ENCODE measurements at regions not wholly inside any gene's neighbourhood (a gene's known extent, or its start where the extent isn't known, plus 50 kb on each side); places are given as distances from the start of the nearest gene placed in this dataset.

GRCh38 chr13:74084375-74084935, 49.7 kb downstream of the KLF12 start:
- no peak for DNase-seq

- DNase-seq: no peak
Observed at GRCh38 chr13:74082741-74083160, 51.5 kb downstream of the KLF12 start.

DNA sequence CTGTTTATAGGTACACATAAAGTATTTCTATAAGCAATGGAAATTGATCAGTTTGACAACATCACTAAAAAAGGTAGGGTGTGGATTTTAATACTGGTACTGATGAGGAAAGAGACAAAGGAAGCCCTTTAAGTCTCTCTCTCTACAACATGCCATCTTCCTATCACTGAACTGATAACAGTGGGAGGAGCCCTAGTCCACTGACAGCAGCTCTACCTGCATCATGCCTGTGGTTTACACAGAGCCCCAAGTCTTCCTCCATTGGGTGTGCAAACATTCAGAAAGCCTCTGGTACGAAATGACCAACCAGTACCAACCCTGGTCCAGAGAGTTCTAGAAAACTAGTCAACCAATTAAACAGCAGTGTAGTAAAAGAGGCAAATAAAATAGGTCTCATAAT, 53.4 kb downstream of the KLF12 start:
- no peak for DNase-seq

- no peak for DNase-seq
Observed at GRCh38 chr13:74077792-74078191, 56.4 kb downstream of the KLF12 start.

DNA sequence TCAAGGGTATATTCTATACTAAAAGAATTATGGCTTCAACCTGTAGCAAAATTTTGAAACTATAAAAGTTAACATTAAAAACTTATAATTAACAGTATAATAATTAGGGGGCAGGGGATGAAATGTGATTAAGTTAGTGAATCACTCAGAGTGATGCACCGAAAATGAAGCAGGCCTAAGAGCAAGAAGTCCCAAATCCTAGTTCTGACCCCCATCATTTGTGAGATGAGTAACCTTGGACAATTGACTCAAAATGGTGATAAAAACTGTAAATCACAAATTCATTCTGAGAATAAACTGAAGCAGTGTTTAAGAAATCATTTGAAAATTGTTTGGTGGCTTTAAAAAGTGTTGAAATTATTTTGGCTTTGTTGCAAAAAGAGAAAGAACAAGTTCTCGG, 56.8 kb downstream of the KLF12 start:
- no peak for DNase-seq

GRCh38 chr13:74074723-74075122, 59.5 kb downstream of the KLF12 start:
- DNase-seq: no peak

DNA sequence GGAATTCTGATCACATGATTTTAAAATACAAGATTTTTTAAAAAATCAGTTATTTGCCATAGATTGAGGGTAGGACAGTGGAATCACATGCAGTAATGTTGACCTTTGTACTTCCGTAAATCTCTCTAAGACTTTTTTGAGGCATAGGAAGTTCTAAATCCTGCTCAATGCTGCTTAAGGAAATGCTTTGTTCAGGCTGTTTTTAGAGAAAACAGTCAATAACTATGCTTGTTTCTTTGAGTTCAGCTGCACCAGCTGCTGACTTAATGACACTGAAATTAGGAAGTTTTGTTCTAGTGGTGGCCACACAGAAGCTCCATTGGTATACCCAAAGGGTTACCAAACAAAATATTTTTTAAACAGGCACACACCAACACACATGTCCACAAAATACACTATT, 60.9 kb downstream of the KLF12 start:
- no peak for DNase-seq

DNA sequence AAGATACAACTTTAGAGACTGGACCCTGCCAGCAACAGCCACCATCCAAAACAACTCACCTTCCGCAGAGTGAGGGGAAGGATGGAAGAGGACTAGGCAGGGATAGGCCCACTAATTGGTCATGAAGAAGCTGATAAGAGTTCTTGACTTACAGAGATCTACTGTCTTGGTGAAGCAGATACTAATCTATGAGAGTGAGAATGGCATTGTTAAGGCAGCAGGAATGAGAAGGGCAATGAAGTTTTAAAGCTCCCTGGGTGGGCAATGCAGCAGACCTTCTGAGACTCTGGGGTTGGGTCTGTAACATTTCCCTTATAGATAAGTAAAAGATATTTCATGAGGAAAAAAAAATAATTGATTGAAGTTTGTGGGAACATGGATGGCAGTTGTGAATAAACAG, 63.7 kb downstream of the KLF12 start:
- no peak for DNase-seq

- no peak for DNase-seq
Observed at GRCh38 chr13:74070065-74070464, 64.1 kb downstream of the KLF12 start.

- no peak for DNase-seq
Observed at GRCh38 chr13:74068471-74068870, 65.7 kb downstream of the KLF12 start.

- no peak for DNase-seq
Observed at GRCh38 chr13:74067818-74068217, 66.4 kb downstream of the KLF12 start.

DNA sequence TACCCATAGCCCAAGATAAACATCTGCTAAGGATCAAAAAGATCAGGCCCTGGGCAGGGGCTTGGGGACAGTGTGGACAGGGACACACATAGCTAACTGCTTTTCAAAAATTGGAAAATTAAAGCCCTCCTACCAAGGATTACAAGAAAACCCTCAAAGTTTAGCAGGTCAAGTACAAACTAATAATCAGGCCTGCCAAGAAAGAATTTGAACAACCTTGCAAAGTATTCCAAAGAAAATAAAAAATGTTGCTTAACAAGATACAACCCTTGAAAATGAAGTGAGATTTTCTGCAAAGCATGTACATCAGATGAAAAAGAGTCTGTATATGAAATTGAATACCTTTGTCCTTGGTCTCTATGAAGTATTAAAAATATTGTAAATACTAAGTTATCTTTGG, 67.3 kb downstream of the KLF12 start:
- no peak for DNase-seq

- DNase-seq: no peak
Observed at GRCh38 chr13:74064805-74065312, 69.3 kb downstream of the KLF12 start.

- DNase-seq: no peak
Observed at GRCh38 chr13:74063533-74064100, 70.6 kb downstream of the KLF12 start.

- DNase-seq: no peak
Observed at GRCh38 chr13:74062933-74063332, 71.3 kb downstream of the KLF12 start.

DNA sequence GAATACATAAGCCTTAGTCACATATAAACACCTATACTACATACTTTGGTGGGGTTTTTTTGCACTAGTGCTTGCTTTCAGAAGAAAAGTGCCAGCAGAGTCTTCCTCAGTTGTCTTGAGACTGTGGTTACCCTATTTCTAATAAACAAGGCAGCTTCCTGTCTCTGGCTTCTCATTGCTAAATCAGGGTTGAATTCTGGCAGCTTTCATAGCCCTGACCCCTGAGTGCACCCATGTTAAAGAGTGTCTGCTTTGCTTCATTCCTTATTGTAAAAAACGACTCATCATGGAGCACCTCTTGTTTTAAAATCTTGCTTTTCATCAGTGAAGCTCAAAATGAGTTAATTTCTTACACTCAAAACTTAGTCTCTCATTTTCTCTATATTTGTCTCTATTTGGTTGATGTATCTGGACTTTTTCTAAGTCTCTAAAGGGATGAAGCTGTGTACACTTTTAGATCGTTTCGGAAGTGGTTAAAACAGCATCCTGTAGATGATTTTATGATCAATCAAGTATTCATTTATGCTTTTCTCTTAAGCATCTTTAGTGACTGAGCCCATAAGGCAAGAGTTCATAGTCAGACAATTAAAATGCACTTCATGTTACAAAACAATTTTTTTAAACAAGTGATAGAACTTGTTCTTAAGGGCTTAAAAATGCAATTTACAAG, 72.1 kb downstream of the KLF12 start:
- DNase-seq: no peak

GRCh38 chr13:74056801-74057542, 77.2 kb downstream of the KLF12 start:
- peak; percentile 78 to 91 for DNase-seq

DNA sequence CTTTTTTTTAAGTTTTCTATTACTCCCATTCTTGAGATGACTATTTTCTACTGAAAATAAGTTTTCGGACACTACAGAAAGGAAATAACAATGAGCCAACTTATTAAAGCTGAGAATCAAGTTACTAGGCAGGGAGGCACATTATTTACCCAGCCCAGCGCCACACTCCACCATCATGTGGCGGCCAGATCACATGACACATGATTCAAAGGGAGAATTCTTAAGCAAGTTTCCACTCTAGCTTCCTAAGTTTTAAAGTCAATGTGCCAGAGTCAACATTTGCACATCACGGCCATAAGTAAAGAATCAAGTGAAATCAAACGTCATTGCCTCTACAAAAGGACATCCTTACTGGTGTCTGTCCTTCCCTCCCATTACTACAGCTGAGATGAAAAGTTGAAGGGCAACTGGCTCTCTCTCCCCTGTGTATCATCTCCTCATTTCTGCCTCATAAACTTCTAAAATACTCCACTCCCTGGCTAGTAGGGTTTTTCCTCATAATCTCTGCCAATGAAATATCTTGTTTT, 81.7 kb downstream of the KLF12 start:
- no peak for DNase-seq

DNA sequence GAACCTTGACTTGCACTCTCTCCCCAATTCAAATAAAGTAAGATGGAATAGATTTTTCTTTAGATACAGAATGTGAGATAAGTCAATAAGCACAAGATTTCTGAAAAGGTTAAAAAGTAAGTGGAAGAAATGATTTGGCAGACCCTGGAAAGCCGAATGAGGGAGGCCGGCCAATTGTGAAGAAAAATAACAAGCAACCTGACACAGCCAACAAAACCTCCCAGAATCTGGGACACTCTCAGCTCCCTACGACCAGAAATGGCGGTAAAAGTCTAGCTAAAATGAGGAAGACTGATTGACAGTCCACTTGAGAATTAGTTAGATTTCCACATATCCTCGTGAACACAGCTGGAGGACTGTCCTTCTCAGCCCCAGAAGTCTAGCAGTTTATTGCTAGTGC, 85.4 kb downstream of the KLF12 start:
- DNase-seq: no peak

DNA sequence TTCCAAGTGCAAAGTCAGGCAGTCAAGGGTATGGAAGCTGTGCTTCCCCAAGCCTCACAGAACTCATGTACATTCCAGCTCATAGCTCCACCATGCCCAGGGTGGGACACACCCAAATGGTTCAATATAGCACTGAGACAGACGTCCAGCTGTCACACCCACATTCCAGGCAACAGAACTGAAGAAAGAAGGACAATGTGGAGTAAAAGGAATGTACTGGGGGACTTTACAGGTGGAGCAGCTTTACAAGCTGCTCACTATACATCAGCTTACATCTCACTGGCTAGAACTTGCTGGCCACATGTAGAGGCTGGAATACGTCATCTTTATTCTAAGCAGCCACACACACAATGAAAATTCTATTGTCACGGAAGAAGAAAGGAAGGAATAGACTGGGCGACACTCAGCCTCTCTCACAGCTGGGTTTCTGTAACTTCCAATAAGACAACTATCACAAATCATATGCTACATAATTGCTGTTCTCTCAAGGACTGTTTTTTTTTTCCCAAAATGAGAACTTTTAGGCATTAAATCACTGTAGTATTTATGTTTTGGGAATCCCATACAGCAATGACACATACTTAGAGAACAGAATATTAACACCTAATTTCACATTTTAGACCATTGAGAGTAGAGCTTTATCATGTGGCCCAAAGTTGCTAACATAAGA, 86.1 kb downstream of the KLF12 start:
- no peak for DNase-seq

DNA sequence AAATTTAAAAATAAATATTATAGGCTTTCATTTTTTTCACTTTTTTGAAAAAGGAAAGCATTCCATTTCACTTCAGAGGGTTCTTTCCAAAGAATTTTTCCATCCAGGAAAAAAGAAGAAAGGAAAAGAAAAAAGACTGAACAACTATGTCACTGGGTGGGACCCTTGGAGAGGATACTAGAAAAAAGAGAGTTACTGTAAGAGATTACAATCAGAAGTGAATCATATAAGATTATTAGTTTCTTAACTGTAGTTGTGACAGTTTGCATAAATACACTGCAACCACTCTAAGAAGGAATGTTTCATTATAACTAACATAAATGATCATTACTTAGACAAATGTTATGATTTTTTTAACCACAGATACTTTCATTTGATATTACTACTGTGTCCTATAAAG, 87.8 kb downstream of the KLF12 start:
- no peak for DNase-seq

- peak; percentile 97 for DNase-seq
Observed at GRCh38 chr13:74045583-74045982, 88.6 kb downstream of the KLF12 start.

GRCh38 chr13:74043237-74043636, 91.0 kb downstream of the KLF12 start:
- no peak for DNase-seq
